CD4-positive, alpha-beta T cell (primary cell): ENCODE measurements at regions not wholly inside any gene's neighbourhood (a gene's known extent, or its start where the extent isn't known, plus 50 kb on each side); places are given as distances from the start of the nearest gene placed in this dataset.

ENCODE experiments used
- ATAC-seq: fragments of 200-7000 bp; cut with Tn5 transposase; one replicate; pipeline ENCODE4 v1.10.0; 2022; ENCODE audit warnings: mild to moderate bottlenecking; ENCODE audit not compliant: poor library complexity
- CTCF ChIA-PET: fragments of 350-600 bp; sonication (Branson Sonifier 250); formaldehyde crosslinking; loops from one replicate; lab custom pipeline; 2021; ENCODE audit warnings: antibody characterized with exemption, inconsistent platforms; lab: Charles Lee
- POLR2A ChIA-PET: fragments of 350-600 bp; sonication (Branson Sonifier 250); formaldehyde crosslinking; loops from one replicate; lab custom pipeline; 2021; ENCODE audit warnings: antibody characterized with exemption, inconsistent platforms; lab: Charles Lee
- DNase-seq, 14 experiments: peaks; one replicate each; pipeline ENCODE4 v3.0.0-alpha.2; 2013 to 2020; ENCODE audit warnings: mixed read lengths in 2 of 14
- H3K27ac ChIP-seq, 2 donors: one replicate each; pipeline versions ENCODE4 v1.5.1 to v1.7.0; 2013; ENCODE audit warnings: low read length in 2 of 2, low read depth in 1 of 2, mild to moderate bottlenecking in 1 of 2
- H3K27me3 ChIP-seq, 2 experiments: 1 replicate in 1 of 2; 2 replicates in 1 of 2; pipeline versions ENCODE4 v1.6.1 to v1.7.0; 2013; ENCODE audit warnings: low read length in 2 of 2, control low read depth in 1 of 2, mild to moderate bottlenecking in 1 of 2, moderate library complexity in 1 of 2; ENCODE audit not compliant: insufficient read depth in 2 of 2, control insufficient read depth in 1 of 2
- H3K36me3 ChIP-seq: one replicate; pipeline ENCODE4 v1.6.1; 2013; ENCODE audit warnings: low read length, control low read depth; ENCODE audit not compliant: insufficient read depth
- H3K4me1 ChIP-seq: one replicate; pipeline ENCODE4 v1.6.1; 2013; ENCODE audit warnings: low read length, control low read depth; ENCODE audit not compliant: insufficient read depth
- H3K4me3 ChIP-seq: one replicate; pipeline ENCODE4 v1.5.1; 2013; ENCODE audit warnings: mild to moderate bottlenecking, low read length, moderate library complexity
- H3K9me3 ChIP-seq, 2 experiments: 1 replicate in 1 of 2; 2 replicates in 1 of 2; pipeline versions ENCODE4 v1.6.1 to v1.7.0; 2013; ENCODE audit warnings: low read length in 2 of 2, mild to moderate bottlenecking in 2 of 2, control low read depth in 1 of 2, moderate library complexity in 1 of 2; ENCODE audit not compliant: control insufficient read depth in 1 of 2, insufficient read depth in 1 of 2
- H3K27ac Mint-ChIP-seq: one replicate; pipeline ENCODE4 v1.8.0; 2020; ENCODE audit warnings: mixed read lengths
- H3K27me3 Mint-ChIP-seq: one replicate; pipeline ENCODE4 v1.8.0; 2021; ENCODE audit warnings: mixed read lengths
- H3K36me3 Mint-ChIP-seq: one replicate; pipeline ENCODE4 v1.8.0; 2021; ENCODE audit warnings: low read depth, mixed read lengths
- H3K4me1 Mint-ChIP-seq: one replicate; pipeline ENCODE4 v1.8.0; 2021; ENCODE audit warnings: low read depth, mixed read lengths
- H3K4me3 Mint-ChIP-seq: one replicate; pipeline ENCODE4 v1.8.0; 2020; ENCODE audit warnings: mild to moderate bottlenecking, mixed read lengths
- H3K9me3 Mint-ChIP-seq: one replicate; pipeline ENCODE4 v1.8.0; 2020; ENCODE audit warnings: mixed read lengths
- intact Hi-C, 2 experiments: fragments of 100-400 bp; cut with DNase I in 1 of 2; cut with micrococcal nuclease in 1 of 2; formaldehyde crosslinking; loops; one replicate each; pipeline versions ENCODE4 v1.15.1 to v1.9.0; 2023 to 2025; cut with DNase I, micrococcal nuclease
- TF ChIP-seq, protein P1 (sequence below): fragments of 200-600 bp; IDR thresholded peaks from one replicate; pipeline ENCODE4 v1.8.0; 2022; ENCODE audit warnings: antibody characterized with exemption, mild to moderate bottlenecking

DNA sequence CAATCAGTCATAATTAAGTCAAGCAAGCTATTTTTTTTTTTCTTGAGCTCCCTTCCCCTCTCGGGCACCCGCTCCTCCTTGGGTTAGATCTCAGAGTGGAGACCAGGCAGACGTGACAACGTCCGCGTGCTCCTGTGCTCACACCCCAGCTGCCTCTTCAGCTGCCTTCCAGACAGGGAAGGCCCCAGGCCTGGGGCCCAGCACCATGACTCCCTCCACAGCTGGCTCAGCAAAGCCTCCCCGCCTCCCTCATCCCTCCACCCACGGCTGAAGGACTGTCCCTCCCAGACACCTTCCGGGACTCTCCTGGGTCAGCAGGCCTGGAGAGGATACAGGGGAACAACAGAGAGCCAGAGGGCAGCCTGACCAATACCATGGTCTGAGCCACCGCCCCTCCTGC lies 87.9 kb upstream of the LINGO1 start:
- CTCF ChIA-PET = no interaction called here
- POLR2A ChIA-PET = no interaction called here
- intact Hi-C loops = no loop called here
- Histone ChIP-seq H3K4me3 (no peak overlapping the region), H3K36me3 (no peaks in the 10 kb centered on the region), H3K27ac (no peak overlapping the region), H3K4me1 (no peaks in the 10 kb centered on the region), H3K27me3 (no peaks in the 10 kb centered on the region), H3K9me3 (no peaks in the 10 kb centered on the region)
- H3K9me3 Mint-ChIP-seq = no peaks in the 10 kb centered on the region
- no peak overlapping the region for H3K27ac Mint-ChIP-seq
- H3K4me1 Mint-ChIP-seq = no peaks in the 10 kb centered on the region
- no peaks in the 10 kb centered on the region for H3K36me3 Mint-ChIP-seq
- H3K4me3 Mint-ChIP-seq = no peak overlapping the region
- DNase-seq = no peak
- TF ChIP-seq, protein P1, sequence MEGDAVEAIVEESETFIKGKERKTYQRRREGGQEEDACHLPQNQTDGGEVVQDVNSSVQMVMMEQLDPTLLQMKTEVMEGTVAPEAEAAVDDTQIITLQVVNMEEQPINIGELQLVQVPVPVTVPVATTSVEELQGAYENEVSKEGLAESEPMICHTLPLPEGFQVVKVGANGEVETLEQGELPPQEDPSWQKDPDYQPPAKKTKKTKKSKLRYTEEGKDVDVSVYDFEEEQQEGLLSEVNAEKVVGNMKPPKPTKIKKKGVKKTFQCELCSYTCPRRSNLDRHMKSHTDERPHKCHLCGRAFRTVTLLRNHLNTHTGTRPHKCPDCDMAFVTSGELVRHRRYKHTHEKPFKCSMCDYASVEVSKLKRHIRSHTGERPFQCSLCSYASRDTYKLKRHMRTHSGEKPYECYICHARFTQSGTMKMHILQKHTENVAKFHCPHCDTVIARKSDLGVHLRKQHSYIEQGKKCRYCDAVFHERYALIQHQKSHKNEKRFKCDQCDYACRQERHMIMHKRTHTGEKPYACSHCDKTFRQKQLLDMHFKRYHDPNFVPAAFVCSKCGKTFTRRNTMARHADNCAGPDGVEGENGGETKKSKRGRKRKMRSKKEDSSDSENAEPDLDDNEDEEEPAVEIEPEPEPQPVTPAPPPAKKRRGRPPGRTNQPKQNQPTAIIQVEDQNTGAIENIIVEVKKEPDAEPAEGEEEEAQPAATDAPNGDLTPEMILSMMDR = no peak
- no peak for ATAC-seq
- peaks cover 20% of the 10 kb centered on the region for H3K27me3 Mint-ChIP-seq

DNA sequence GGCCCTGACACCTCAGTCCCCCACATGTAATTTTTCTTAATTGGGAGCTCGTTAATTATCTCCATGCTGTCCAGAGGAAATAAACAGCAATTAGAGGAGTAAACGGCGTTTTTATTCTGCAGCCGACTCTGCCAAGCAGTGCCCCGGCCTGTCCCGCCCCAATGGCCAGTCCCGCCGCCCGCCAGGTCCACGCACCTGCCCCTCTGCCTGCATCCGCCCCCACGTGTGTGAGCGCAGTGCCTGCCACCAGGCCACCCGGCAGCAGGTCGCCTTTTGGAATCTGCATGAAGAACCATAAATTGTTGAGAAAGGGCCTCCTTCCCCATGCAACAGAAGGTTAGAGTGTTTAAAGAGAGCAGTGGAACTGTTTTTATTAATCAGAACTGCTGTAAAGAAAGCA lies 87.5 kb upstream of the LINGO1 start:
- ChIA-PET POLR2A (no interaction called here), CTCF (no interaction called here)
- Histone ChIP-seq H3K9me3 (no peaks in the 10 kb centered on the region), H3K27ac (no peak overlapping the region), H3K4me3 (no peak overlapping the region), H3K4me1 (no peaks in the 10 kb centered on the region), H3K36me3 (no peaks in the 10 kb centered on the region), H3K27me3 (no peaks in the 10 kb centered on the region)
- ATAC-seq (no peak), DNase-seq (no peak)
- Mint-ChIP-seq H3K27ac (no peak overlapping the region), H3K4me3 (no peak overlapping the region), H3K4me1 (no peaks in the 10 kb centered on the region), H3K9me3 (no peaks in the 10 kb centered on the region), H3K36me3 (no peaks in the 10 kb centered on the region), H3K27me3 (peaks cover 25% of the 10 kb centered on the region)
- intact Hi-C loops = no loop called here
- TF ChIP-seq, protein P1 = no peak

DNA sequence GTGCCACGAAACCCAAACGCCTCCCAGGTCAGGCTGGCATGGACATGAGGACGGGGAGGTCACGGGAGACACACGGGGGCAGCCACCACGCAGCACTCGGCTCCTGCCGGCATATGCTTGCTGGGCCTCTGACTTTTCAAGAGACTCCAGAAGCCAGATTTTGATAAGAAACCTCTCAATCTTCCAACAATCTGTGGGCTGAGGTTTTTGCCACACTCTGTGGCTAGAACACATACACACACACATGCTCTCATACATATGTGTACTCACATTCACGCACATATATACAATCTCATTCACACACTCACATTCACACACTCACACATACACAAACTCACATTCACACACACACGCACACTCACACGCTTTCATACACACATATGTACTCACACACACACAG lies 86.7 kb upstream of the LINGO1 start:
- no peaks in the 10 kb centered on the region for H3K9me3 Mint-ChIP-seq
- Histone ChIP-seq H3K4me1 (no peaks in the 10 kb centered on the region), H3K36me3 (no peaks in the 10 kb centered on the region), H3K27me3 (no peaks in the 10 kb centered on the region), H3K27ac (no peak overlapping the region), H3K4me3 (no peak overlapping the region), H3K9me3 (no peaks in the 10 kb centered on the region)
- POLR2A ChIA-PET = no interaction called here
- no peaks in the 10 kb centered on the region for H3K4me1 Mint-ChIP-seq
- DNase-seq (no peak), ATAC-seq (no peak)
- TF ChIP-seq, protein P1 = no peak
- H3K27me3 Mint-ChIP-seq = peaks cover 26% of the 10 kb centered on the region
- no peak overlapping the region for H3K4me3 Mint-ChIP-seq
- intact Hi-C loops = no loop called here
- no peak overlapping the region for H3K27ac Mint-ChIP-seq
- CTCF ChIA-PET = no interaction called here
- H3K36me3 Mint-ChIP-seq = no peaks in the 10 kb centered on the region
